Non-pigmented ciliary epithelial cell (primary cell): ENCODE measurements at regions not wholly inside any gene's neighbourhood (a gene's known extent, or its start where the extent isn't known, plus 50 kb on each side); places are given as distances from the start of the nearest gene placed in this dataset.

Experiments used
- DNase-seq: peaks from one replicate; pipeline ENCODE4 v3.0.0-alpha.2; 2010; ENCODE audit warnings: low read depth

DNA sequence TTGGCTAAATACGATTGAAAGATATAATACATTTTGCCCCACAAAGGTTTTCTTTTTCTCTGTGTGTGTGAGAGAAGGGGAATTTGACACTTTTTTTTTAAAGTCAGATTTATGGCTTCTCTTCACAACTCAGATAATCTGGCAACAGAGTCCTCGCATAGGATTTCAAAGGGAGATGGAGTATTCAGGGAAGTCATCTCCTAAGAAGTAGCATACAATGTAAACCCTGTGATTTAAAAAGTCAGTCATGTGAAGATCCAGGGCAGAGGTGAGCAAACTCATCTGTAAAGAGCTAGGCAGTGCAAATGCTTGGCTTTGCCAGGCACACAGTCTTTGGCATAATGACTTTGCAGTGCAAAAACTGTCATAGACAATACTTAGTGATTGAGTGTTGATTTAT is 1526.3 kb downstream of the AACS start:
- DNase-seq = no peak

GRCh38 chr12:126601184-126602170 is 1536.2 kb downstream of the AACS start:
- no peak for DNase-seq

DNA sequence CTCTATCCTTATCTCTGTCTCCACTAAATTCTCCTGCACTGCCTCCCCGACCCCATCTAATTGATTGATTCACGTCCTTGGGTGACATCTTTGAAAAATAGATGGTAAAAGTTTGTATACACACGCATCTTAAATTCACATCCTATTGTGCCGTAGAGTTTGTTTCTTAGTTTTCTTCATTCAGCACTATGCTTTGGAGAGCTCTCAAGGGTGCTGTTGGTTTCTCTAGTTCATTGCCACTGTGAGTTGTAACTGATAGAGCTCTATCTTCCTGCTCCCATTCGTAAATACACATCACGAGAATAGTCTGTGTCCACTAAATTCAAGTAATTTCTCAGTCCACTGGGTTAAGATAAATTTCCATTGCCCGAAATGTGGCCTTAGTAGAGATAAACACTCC is 1537.4 kb downstream of the AACS start:
- no peak for DNase-seq

DNA sequence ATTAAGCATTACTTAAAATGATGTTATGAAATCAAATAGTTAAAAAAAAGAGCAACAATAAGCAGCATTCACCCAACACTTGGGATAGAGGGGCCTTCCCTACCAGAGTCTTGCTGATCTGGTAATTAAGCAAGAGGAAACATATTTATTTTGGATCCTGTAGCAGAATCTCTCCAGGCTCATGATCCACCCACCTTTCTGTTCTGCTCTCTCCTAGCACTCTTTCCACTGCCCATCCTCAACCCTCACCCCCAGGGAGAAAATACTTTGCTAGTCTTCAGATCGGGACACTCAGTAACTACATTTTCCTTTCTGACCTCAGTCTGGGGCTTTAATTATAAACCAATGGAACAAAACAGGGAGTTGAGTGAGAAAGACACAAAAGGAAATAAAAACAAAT is 1541.9 kb downstream of the AACS start:
- DNase-seq = no peak

DNA sequence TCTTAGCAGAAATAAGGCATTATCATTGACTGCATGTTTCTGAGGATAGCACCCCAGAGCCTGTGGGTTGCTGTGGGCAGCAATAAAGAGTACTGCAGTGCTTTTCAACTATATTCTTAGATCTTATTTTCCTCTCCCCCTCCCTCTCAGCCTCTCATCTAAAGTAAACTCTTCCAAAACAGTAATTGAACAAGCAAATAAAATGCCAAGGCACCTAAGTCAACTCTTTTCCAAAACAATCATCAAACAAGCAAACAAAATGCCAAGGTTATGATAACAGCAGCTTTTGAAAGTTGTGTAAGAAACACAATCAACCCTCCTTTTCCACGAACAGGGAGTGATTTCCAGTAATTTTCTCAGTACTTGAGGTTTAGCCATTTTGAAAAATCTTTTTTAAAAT is 1542.6 kb downstream of the AACS start:
- DNase-seq = no peak

GRCh38 chr12:126608607-126609175 is 1543.5 kb downstream of the AACS start:
- DNase-seq = no peak

DNA sequence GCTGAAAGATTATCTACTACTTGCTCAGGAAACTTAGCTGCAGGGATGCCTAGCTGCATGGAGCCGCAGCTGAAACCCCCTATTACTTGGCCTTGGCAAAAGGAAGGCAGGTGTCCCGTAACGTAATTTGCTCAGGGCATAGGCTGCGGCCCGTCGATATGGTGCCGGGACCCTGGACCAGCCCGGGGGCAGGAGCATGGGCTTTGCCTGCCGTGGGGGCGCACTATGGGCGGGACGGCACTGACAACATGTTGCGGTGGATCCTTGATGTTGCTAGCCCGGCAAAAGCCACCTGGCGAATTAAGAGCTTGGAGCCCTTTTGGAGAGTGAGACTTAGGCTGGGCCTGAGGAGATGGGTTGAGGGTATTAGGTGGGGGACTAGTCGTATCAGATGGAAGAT is 1551.2 kb downstream of the AACS start:
- DNase-seq = no peak

DNA sequence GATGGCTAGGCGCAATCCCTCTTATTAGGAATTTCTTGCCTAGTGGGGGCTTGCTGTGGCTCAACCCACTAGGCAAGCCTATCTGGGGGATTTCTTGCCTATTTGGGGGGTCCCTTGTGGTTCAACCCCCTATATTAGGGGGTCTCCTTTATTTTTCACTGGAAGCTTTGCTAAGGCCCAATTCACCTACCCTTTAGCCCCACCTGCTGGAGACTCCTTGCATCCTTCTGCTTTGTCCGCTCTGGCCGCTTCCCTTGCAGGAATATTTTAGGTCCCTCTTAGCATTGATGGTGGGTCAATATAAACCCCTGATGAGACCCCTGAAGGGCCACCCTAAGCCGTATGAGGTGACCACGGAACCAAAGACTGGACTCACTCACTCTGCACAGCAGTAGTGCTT is 1552.1 kb downstream of the AACS start:
- DNase-seq = no peak

DNA sequence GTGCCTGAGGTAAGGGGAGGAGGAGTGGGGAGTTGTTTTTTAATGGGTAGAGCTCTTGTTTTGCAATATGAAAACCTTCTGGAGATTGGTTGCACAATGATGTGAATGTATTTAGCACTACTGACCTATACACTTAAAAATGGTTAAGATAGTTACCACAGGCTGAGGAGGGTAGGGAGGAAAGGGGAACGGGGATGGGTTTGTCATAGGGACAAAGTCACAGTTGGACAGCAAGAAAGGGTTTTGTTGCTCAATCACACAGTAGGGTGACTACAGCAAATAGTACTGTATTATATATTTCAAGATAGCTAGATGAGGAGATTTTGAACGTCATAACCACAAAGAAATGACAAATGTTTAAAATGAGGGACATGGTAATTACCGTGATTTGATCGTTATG is 1562.4 kb downstream of the AACS start:
- DNase-seq = no peak

DNA sequence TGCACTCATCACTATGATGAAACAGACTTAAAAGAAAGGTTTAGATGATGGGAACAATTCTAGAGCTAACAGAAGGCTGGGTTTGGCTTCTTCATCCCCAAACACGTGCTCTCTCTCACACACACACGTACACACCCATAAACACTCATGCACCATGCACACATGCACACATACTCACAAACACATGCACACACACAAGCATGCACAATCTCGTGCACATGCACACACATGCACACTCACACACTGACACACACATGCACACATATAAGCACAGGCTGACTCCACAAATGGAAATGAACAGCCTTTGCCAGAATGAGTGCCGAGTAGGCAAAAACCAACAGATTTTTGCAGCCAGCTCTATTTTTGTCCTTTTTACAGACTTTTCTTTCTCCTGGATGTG is 1571.6 kb downstream of the AACS start:
- DNase-seq = no peak

DNA sequence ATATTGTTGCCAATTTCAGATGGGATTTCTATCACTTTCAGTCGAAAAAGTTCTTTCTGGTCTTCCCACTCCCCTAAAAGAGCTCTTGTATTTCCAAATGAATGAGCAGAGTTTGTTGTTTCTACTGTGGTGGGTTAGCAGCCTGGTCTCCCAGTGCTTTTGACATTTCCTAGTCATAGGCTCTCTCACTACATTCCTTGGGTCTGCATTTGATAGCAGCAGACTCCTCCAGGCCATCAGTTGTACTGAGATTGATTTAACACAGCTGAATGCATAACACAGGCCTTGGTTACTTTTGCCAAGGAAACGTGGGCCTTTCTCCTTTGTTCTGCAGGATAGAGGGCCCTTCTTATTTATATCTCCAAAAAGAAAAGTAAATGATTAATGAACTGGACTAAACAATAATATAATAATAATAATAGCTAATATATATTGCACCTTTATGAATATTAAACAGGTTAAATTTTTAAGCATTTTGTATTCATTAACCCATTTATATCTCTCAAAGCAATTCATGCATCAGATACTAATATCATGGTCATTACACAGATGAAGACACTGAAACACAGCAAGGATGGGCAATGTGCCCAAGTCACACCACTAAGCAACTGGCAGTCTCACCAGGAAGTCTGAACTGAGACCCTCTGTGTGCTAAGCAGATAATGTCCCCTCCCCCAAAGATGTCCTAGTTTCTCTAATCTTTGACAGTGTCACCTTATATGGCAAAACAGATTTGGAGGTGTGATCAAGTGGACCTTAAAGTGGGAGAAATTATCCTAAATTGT is 1579.2 kb downstream of the AACS start:
- no peak for DNase-seq

DNA sequence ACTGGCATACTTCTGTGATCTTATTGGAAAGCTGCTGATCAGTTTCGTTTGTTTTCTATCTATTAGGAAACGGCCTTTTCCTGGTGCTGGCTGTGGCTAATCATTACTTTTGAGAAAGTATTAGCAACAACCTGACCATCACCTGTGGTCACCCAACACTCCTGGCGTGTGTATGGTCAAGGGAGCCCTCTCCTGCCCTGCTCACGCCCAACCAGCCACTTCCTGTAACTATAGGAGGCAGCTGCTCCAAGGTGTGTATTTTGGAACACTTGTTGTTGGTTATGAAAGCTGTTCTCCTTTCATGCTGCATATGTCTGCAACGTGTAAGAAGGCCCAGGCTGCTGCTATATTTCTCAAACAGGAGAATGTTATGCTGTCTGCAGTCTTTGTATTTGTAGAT is 1582.8 kb downstream of the AACS start:
- no peak for DNase-seq

DNA sequence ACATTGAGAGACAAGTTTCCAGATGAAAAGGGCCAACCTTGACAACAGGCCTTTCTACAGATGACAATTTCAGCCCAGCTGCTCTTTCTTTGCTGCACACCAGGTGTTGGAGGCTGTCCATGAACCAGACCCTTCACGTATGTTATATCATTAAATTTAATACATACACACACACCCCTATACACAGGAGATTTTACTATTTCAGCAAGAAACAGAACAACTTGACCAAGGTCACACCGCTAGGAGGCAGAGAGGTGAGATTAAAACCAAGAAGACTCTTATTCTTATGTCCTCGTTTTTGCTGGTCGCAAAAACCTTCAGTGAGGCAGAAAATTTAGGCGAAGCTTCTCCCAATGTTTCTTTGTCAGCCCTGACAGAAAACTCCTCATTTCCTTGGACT is 1585.9 kb downstream of the AACS start:
- DNase-seq = no peak

DNA sequence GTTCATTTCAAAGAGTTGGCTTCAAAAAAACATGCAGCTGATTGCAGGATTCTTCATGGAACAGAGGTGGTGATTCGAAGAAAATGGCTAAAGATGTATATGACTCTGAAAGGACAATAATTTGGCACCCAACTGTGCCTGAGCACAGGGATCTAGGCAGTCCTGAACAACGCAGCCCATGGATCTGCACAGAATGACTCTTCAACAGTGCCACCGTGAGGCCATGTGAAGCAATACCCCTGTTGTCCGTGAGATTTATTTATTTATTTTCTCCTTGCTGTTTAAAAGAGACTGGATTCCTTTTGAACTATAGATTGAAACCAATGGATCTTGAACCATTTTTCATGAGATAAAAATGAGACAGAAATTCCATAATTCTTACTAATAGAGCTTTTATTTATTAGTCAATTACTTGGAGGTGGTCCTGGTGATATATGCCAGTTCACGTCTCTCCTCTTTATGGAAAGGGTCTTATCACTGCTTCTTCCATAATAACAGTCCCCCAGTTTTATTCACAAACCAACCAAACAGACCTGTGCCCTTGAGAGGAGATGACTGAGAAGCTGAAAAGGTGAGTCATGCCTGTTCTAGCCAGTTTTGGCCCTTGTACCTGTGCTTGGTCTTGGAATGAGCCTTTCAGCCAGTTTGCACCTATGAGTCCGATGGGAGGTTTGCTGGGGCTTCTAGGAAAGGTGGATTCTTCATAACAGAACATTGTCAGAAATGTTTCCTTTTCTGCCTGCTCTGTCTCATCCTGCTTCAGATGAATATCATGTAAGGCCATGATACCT is 1598.3 kb downstream of the AACS start:
- DNase-seq = no peak

- peak; percentile 79 for DNase-seq
Observed at GRCh38 chr12:126667339-126667738, 1599.6 kb upstream of the TMEM132C start.

DNA sequence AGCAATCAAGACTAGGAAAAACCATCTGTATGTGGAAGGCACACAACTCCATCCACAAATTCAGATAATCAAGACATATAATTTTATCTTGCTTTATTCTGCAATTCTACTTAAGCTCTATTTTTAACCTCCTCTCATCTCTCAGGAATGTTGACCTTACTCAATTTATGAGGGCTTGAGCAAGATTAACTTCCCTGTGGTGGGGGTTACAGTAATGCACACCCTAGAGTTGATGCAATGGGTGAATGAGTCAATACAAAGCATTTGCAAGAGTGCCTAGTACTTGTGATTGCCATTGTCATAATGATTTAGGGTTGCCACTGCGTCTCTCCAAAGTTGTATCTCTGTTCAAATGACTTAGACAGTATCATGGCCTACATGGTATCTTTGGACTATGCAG is 1598.4 kb upstream of the TMEM132C start:
- peak; percentile 94 for DNase-seq

DNA sequence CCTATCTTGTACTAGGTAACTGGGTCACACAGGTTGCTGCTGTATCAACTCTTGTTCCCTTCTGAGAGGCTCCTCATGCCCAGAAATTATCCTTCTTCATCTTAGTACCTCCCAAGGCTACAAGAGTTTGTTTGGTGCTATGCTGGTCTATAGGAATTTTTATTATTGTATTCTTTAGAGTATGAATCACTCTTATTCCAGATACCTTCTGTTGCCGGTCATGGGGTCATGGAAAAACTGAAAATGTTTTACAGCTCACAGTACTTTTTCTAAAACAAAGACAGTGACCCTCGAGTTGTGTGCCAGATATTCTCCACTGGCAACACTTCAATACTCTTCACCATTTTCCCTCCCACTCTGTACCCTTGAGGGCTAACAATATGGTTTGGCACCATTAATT is 1598.0 kb upstream of the TMEM132C start:
- DNase-seq = peak; percentile 40

GRCh38 chr12:126676434-126676833 is 1590.5 kb upstream of the TMEM132C start:
- no peak for DNase-seq

DNA sequence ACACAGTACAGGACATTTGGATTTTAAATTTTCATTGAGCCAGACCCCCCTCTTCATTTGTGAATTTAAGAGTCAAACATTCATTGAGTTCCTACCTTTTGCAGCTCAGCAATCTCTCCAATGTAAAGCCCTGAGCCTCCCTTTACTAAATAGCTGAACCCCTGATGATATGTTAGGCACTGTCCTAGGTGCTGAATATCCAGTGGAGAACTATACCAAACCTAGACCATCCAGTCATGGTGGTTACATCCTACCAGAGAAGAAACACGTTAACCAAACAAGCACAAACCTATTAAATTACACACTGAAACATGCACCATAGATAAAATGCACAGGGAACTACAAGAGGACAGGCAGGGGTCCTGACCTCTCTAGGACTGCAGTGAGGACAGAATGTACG is 1585.3 kb upstream of the TMEM132C start:
- DNase-seq = no peak

DNA sequence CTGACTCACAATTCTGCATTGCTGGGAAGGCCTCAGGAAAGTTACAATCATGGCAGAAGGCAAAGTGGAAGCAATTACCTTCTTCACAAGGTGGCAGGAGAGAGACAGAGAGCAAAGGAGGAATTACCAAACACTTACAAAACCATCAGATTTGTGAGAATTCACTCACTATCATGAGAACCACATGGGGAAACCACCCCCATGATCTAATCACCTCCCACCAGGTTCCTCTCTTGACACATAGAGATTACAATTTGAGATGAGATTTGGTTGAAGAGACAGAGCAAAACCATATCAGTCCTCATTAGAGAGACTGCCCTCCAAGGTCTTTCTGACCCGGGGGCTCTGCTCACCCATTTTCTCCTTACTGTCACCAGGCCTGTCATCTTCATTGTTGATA is 1582.3 kb upstream of the TMEM132C start:
- DNase-seq = no peak

GRCh38 chr12:126685636-126686035 is 1581.3 kb upstream of the TMEM132C start:
- DNase-seq = no peak

DNA sequence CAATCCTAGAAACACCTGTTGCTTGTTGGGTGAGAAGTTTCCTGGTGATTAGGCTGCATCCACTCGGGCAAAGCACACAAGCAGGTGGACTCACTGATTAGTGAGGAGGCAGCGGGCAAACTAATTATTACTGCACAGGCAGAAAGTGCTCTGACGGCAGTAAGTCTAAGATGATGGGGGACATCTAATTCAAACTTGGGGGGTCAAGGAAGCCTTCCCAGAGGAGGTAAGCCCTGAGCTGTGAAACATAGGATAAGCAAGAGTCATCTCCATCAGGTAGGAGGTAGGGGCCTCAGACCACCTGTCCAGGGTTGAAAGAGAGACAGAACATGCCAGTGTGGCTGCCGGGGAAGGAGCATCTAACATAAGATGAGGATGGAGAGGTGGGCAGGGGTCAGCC is 1578.4 kb upstream of the TMEM132C start:
- no peak for DNase-seq
